ENCODE measurements at regions not wholly inside any gene's neighbourhood (a gene's known extent, or its start where the extent isn't known, plus 50 kb on each side); places are given as distances from the start of the nearest gene placed in this dataset.

DNA sequence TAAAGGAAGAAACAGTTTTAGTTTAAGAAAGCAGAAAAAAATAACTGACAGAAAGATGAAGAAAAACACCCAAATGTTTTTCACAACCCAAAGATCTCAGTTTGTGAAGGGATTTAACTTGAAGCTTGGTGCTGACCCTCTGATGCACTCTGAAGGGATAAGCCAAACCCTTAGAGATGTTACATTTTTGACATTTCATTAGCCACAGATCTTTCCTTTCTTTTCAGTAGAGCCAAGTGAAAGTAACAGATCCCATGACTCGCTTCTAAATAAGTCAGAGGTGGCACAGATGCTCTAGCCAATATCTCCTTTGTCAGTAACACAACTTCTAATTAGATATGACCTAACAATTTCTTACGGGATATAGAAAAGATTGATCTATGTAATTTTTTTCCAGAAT lies 394.5 kb upstream of the EDIL3 start:
- no peak for DNase-seq (ENCODE audit: low spot score)
- 76% methylated on average over 2 of the region's 2 CpGs for WGBS
- H3K4me1 ChIP-seq (ENCODE audit: control insufficient read depth in 4 of 4, insufficient read depth in 4 of 4, low read length in 3 of 4): no peaks in the 10 kb centered on the region
- H3K9me3 ChIP-seq (ENCODE audit: control insufficient read depth in 4 of 4, low read length in 3 of 4): no peaks in the 10 kb centered on the region
- H3K27ac ChIP-seq (ENCODE audit: low read depth in 1 of 2, low read length in 2 of 2): no peak overlapping the region
- H3K4me3 ChIP-seq (ENCODE audit: low read depth in 1 of 3, low read length in 3 of 3): no peak overlapping the region
- H3K36me3 ChIP-seq (ENCODE audit: control insufficient read depth in 4 of 4, insufficient read depth in 3 of 4, low read depth in 1 of 4, low read length in 3 of 4): no peaks in the 10 kb centered on the region
- peaks cover 0 to 3% (median 0%) of the 10 kb centered on the region in 4 donors for H3K27me3 ChIP-seq (ENCODE audit: control insufficient read depth in 4 of 4, insufficient read depth in 4 of 4, low read length in 3 of 4)
- no peak overlapping the region for H3K9ac ChIP-seq (ENCODE audit: low read depth in 1 of 2, low read length in 2 of 2)
- TF ChIP-seq NR2F2 (IDR thresholded peaks at IDR 0.05) (no peak), GABPA (IDR thresholded peaks at IDR 0.05 in 1 of 2, conservative IDR thresholded peaks at IDR 0.05 in 1 of 2) (no peak), EGR1 (IDR thresholded peaks at IDR 0.05; ENCODE audit: low read depth in 2 of 2) (no peak), SP1 (IDR thresholded peaks at IDR 0.05) (no peak), TAF1 (conservative IDR thresholded peaks at IDR 0.05) (no peak), FOXA2 (IDR thresholded peaks at IDR 0.05) (no peak), FOXA1 (IDR thresholded peaks at IDR 0.05) (no peak)
- TF ChIP-seq, protein P1, sequence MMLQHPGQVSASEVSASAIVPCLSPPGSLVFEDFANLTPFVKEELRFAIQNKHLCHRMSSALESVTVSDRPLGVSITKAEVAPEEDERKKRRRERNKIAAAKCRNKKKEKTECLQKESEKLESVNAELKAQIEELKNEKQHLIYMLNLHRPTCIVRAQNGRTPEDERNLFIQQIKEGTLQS (IDR thresholded peaks at IDR 0.05): no peak
- TF ChIP-seq, protein P2, sequence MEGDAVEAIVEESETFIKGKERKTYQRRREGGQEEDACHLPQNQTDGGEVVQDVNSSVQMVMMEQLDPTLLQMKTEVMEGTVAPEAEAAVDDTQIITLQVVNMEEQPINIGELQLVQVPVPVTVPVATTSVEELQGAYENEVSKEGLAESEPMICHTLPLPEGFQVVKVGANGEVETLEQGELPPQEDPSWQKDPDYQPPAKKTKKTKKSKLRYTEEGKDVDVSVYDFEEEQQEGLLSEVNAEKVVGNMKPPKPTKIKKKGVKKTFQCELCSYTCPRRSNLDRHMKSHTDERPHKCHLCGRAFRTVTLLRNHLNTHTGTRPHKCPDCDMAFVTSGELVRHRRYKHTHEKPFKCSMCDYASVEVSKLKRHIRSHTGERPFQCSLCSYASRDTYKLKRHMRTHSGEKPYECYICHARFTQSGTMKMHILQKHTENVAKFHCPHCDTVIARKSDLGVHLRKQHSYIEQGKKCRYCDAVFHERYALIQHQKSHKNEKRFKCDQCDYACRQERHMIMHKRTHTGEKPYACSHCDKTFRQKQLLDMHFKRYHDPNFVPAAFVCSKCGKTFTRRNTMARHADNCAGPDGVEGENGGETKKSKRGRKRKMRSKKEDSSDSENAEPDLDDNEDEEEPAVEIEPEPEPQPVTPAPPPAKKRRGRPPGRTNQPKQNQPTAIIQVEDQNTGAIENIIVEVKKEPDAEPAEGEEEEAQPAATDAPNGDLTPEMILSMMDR (IDR thresholded peaks at IDR 0.05; ENCODE audit: low read depth, low read length, missing input control): no peak

DNA sequence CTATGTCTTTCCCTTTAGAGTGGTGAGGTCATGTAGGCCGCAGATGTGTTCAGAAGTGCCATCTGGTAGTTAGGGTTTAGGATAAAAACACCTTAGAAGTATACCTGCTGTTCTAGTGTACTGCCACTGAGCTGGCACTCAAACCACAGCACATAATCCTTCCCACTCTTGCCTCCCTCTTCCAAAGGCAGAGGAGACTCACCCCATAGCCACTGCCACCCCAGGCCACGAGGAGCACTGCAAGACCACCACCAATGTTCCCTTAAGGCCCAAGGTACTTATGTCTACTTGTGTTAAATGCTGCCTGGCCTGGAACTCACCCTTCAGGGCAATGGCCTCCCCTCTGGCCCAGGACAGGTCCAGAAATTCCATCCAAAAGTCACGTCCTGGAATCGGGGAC lies 379.5 kb upstream of the EDIL3 start:
- DNase-seq (ENCODE audit: low spot score): no peak
- no peak overlapping the region for H3K4me3 ChIP-seq (ENCODE audit: low read depth in 1 of 3, low read length in 3 of 3)
- no peak overlapping the region for H3K27ac ChIP-seq (ENCODE audit: low read depth in 1 of 2, low read length in 2 of 2)
- H3K4me1 ChIP-seq (ENCODE audit: control insufficient read depth in 4 of 4, insufficient read depth in 4 of 4, low read length in 3 of 4): no peaks in the 10 kb centered on the region
- H3K9ac ChIP-seq (ENCODE audit: low read depth in 1 of 2, low read length in 2 of 2): no peak overlapping the region
- no peak for TF ChIP-seq TAF1 (conservative IDR thresholded peaks at IDR 0.05)
- no peak for TF ChIP-seq EGR1 (IDR thresholded peaks at IDR 0.05; ENCODE audit: low read depth in 2 of 2)
- TF ChIP-seq HNF4G (IDR thresholded peaks at IDR 0.05): no peak
- no peak for TF ChIP-seq YY1 (IDR thresholded peaks at IDR 0.05)
- no peak for TF ChIP-seq RXRA (IDR thresholded peaks at IDR 0.05)
- TF ChIP-seq FOXA1 (IDR thresholded peaks at IDR 0.05): no peak
- TF ChIP-seq NR2F2 (IDR thresholded peaks at IDR 0.05): no peak
- no peak for TF ChIP-seq SP1 (IDR thresholded peaks at IDR 0.05)
- TF ChIP-seq FOXA2 (IDR thresholded peaks at IDR 0.05): no peak
- TF ChIP-seq RAD21 (IDR thresholded peaks at IDR 0.05): no peak
- TF ChIP-seq, protein P1 (IDR thresholded peaks at IDR 0.05): no peak
- TF ChIP-seq JUND (IDR thresholded peaks at IDR 0.05): no peak
- WGBS: 61% methylated on average over 4 of the region's 4 CpGs
- no peaks in the 10 kb centered on the region for H3K36me3 ChIP-seq (ENCODE audit: control insufficient read depth in 4 of 4, insufficient read depth in 3 of 4, low read depth in 1 of 4, low read length in 3 of 4)
- H3K27me3 ChIP-seq (ENCODE audit: control insufficient read depth in 4 of 4, insufficient read depth in 4 of 4, low read length in 3 of 4): no peaks in the 10 kb centered on the region
- H3K9me3 ChIP-seq (ENCODE audit: control insufficient read depth in 4 of 4, low read length in 3 of 4): no peaks in the 10 kb centered on the region

DNA sequence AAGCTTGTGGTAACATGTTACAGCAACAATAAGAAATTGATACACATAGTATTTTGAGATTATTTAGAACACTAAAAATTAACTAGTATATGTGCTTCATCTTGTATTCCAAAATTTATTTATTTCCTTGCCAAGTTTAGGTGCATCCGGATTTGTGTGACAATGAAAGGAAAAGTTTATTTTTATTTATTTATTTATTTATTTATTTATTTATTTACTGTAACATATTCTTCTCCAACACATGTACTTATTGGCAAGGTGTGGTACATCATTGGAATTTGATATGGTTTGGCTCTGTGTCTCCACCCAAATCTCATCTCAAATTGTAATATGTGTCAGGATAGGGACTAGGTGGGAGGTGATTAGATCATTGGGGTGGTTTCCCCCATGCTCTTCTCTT lies 373.3 kb upstream of the EDIL3 start:
- H3K4me1 ChIP-seq (ENCODE audit: control insufficient read depth in 4 of 4, insufficient read depth in 4 of 4, low read length in 3 of 4): no peaks in the 10 kb centered on the region
- no peaks in the 10 kb centered on the region for H3K36me3 ChIP-seq (ENCODE audit: control insufficient read depth in 4 of 4, insufficient read depth in 3 of 4, low read depth in 1 of 4, low read length in 3 of 4)
- H3K27ac ChIP-seq (ENCODE audit: low read depth in 1 of 2, low read length in 2 of 2): no peak overlapping the region
- DNase-seq (ENCODE audit: low spot score): no peak
- WGBS: 77% methylated on average over 1 of the region's 1 CpG
- TF ChIP-seq JUND (IDR thresholded peaks at IDR 0.05) (no peak), SP1 (IDR thresholded peaks at IDR 0.05) (no peak), RAD21 (IDR thresholded peaks at IDR 0.05) (no peak), HNF4A (conservative IDR thresholded peaks at IDR 0.05) (no peak), GABPA (IDR thresholded peaks at IDR 0.05 in 1 of 2, conservative IDR thresholded peaks at IDR 0.05 in 1 of 2) (no peak), NR2F2 (IDR thresholded peaks at IDR 0.05) (no peak), HNF4G (IDR thresholded peaks at IDR 0.05) (no peak)
- TF ChIP-seq, protein P2 (IDR thresholded peaks at IDR 0.05; ENCODE audit: low read depth, low read length, missing input control): no peak
- TF ChIP-seq, protein P1 (IDR thresholded peaks at IDR 0.05): no peak
- no peaks in the 10 kb centered on the region for H3K9me3 ChIP-seq (ENCODE audit: control insufficient read depth in 4 of 4, low read length in 3 of 4)
- H3K9ac ChIP-seq (ENCODE audit: low read depth in 1 of 2, low read length in 2 of 2): no peak overlapping the region
- H3K4me3 ChIP-seq (ENCODE audit: low read depth in 1 of 3, low read length in 3 of 3): no peak overlapping the region
- H3K27me3 ChIP-seq (ENCODE audit: control insufficient read depth in 4 of 4, insufficient read depth in 4 of 4, low read length in 3 of 4): no peaks in the 10 kb centered on the region

Measured in liver (tissue), 8 donors.